HepG2 (cell line): ENCODE measurements at regions not wholly inside any gene's neighbourhood (a gene's known extent, or its start where the extent isn't known, plus 50 kb on each side); places are given as distances from the start of the nearest gene placed in this dataset.

Experiments used
- ATAC-seq: fragments of 200-7000 bp; cut with Tn5 transposase; 3 replicates; pipeline ENCODE4 v1.9.1; 2020; ENCODE audit warnings: mild to moderate bottlenecking, moderate library complexity
- BruUV-seq: library from RNA; stranded (reverse); fragments of 400-500 nt; replicated peaks from 2 replicates; lab custom pipeline; 2021; lab: Mats Ljungman, UMichigan
- CTCF ChIA-PET: fragments of 300-600 bp; formaldehyde crosslinking; extraction: SDS; loops from one replicate; lab custom pipeline; 2021; ENCODE audit warnings: low total read pairs, inconsistent platforms, low intra/inter-chr PET ratio; lab: Yijun Ruan, JAX
- POLR2A ChIA-PET: fragments of 350-600 bp; sonication (Branson Sonifier 250); formaldehyde crosslinking; loops from one replicate; lab custom pipeline; 2020; ENCODE audit warnings: antibody characterized with exemption, inconsistent platforms; lab: Yijun Ruan, JAX
- DNase-seq: peaks from one replicate; pipeline ENCODE4 v3.0.0-alpha.2; 2015; ENCODE audit warnings: low spot score
- FAIRE-seq: peaks from 3 replicates; lab custom pipeline; 2011; peaks lifted over from hg19 to GRCh38; lab: Jason Lieb, UNC
- H2AFZ ChIP-seq: one replicate; pipeline ENCODE4 v1.6.1; 2011; ENCODE audit warnings: low read length, inconsistent platforms
- H3K27ac ChIP-seq: fragments of 300-600 bp; 3 replicates; pipeline ENCODE4 v1.8.0; 2011; ENCODE audit warnings: mixed run types, mild to moderate bottlenecking, mixed read lengths, low read length, inconsistent platforms; ENCODE audit not compliant: insufficient read depth; ENCODE audit errors: extremely low read length
- H3K27me3 ChIP-seq, 2 experiments: fragments of 200-600 bp in 1 of 2; 2 replicates in 1 of 2; 3 replicates in 1 of 2; pipeline versions ENCODE4 v1.6.0 to v1.8.0; 2011; ENCODE audit warnings: low read length in 2 of 2, mild to moderate bottlenecking in 2 of 2, moderate library complexity in 2 of 2, inconsistent platforms in 1 of 2; ENCODE audit not compliant: insufficient read depth in 2 of 2, control insufficient read depth in 1 of 2
- H3K36me3 ChIP-seq, 2 experiments: fragments of 200-600 bp in 1 of 2; replicated peaks in 1 of 2; 2 replicates in 1 of 2; 3 replicates in 1 of 2; pipeline versions ENCODE4 v1.5.1 to v1.8.0; 2011; ENCODE audit warnings: low read length in 2 of 2, inconsistent platforms in 1 of 2; ENCODE audit not compliant: insufficient read depth in 2 of 2, control insufficient read depth in 1 of 2
- H3K4me1 ChIP-seq: 2 replicates; pipeline ENCODE4 v1.5.1; 2012; ENCODE audit warnings: low read length, inconsistent platforms; ENCODE audit not compliant: insufficient read depth
- H3K4me2 ChIP-seq: 2 replicates; pipeline ENCODE4 v1.6.0; 2011; ENCODE audit warnings: low read depth, low read length, inconsistent platforms
- H3K4me3 ChIP-seq, 3 experiments: fragments of 200-600 bp in 1 of 3; sonication (generic), shearing (Covaris generic) in 1 of 3; replicated peaks in 1 of 3; 2 replicates each; pipeline ENCODE4 v1.5.1; 2011 to 2016; ENCODE audit warnings: low read length in 3 of 3, inconsistent platforms in 2 of 3, low read depth in 2 of 3, mild to moderate bottlenecking in 2 of 3, control low read depth in 1 of 3, mixed read lengths in 1 of 3; ENCODE audit not compliant: insufficient read depth in 1 of 3
- H3K79me2 ChIP-seq: one replicate; pipeline ENCODE4 v1.6.1; 2011; ENCODE audit warnings: low read length, inconsistent platforms; ENCODE audit not compliant: insufficient read depth
- H3K9ac ChIP-seq: 2 replicates; pipeline ENCODE4 v1.6.0; 2011; ENCODE audit warnings: mild to moderate bottlenecking, low read depth, low read length, inconsistent platforms; ENCODE audit not compliant: insufficient read depth
- H3K9me3 ChIP-seq: 2 replicates; pipeline ENCODE4 v1.5.1; 2012; ENCODE audit warnings: mild to moderate bottlenecking, low read length
- H4K20me1 ChIP-seq: 2 replicates; pipeline ENCODE4 v1.6.0; 2011; ENCODE audit warnings: inconsistent platforms, mild to moderate bottlenecking, low read length, moderate library complexity; ENCODE audit not compliant: insufficient read depth
- CREB1 ChIP-seq, 2 experiments: fragments of 450-650 bp in 1 of 2; IDR thresholded peaks; 2 replicates each; pipeline ENCODE4 v1.6.1; 2016 to 2017; ENCODE audit warnings: control low read depth in 1 of 2, mild to moderate bottlenecking in 1 of 2, missing compliant biosample characterization in 1 of 2, missing genetic modification characterization in 1 of 2
- CTCF ChIP-seq: sonication (generic); formaldehyde crosslinking; IDR thresholded peaks from 2 replicates; pipeline ENCODE4 v1.5.0; 2020; ENCODE audit warnings: mild to moderate bottlenecking, missing genetic modification reagents, moderate library complexity
- HNF4G ChIP-seq, 2 experiments: sonication (generic) in 1 of 2; formaldehyde crosslinking in 1 of 2; IDR thresholded peaks; 2 replicates each; pipeline versions ENCODE4 v1.4.0 to v1.6.1; 2011 to 2020; ENCODE audit warnings: borderline replicate concordance in 2 of 2, low read depth in 2 of 2, mild to moderate bottlenecking in 2 of 2, low read length in 1 of 2, missing genetic modification reagents in 1 of 2, moderate library complexity in 1 of 2
- PHF8 ChIP-seq: sonication (generic); formaldehyde crosslinking; IDR thresholded peaks from 2 replicates; pipeline ENCODE4 v1.5.0; 2020; ENCODE audit warnings: missing genetic modification reagents
- SMAD3 ChIP-seq: sonication (generic); formaldehyde crosslinking; IDR thresholded peaks from 2 replicates; pipeline ENCODE4 v1.4.0; 2020; ENCODE audit warnings: missing genetic modification reagents
- ZBTB21 ChIP-seq: sonication (generic); formaldehyde crosslinking; IDR thresholded peaks from 2 replicates; pipeline ENCODE4 v1.4.0; 2020; ENCODE audit warnings: missing genetic modification reagents
- ZBTB7B ChIP-seq: sonication (generic); formaldehyde crosslinking; IDR thresholded peaks from 2 replicates; pipeline ENCODE4 v1.4.0; 2020; ENCODE audit warnings: missing genetic modification reagents
- ZGPAT ChIP-seq: IDR thresholded peaks from 2 replicates; pipeline ENCODE4 v1.6.1; 2016; ENCODE audit warnings: mild to moderate bottlenecking
- ZNF670 ChIP-seq: sonication (generic); formaldehyde crosslinking; IDR thresholded peaks from 2 replicates; pipeline ENCODE4 v1.8.0; 2022; ENCODE audit warnings: mild to moderate bottlenecking, missing genetic modification reagents, borderline replicate concordance
- ZNF768 ChIP-seq: sonication (generic); formaldehyde crosslinking; IDR thresholded peaks from 2 replicates; pipeline ENCODE4 v1.4.0; 2020; ENCODE audit warnings: missing genetic modification reagents
- ZNF781 ChIP-seq: sonication (generic); formaldehyde crosslinking; IDR thresholded peaks from 2 replicates; pipeline ENCODE4 v1.5.1; 2020; ENCODE audit warnings: borderline replicate concordance, mild to moderate bottlenecking, missing genetic modification reagents; ENCODE audit errors: not compliant biosample characterization
- WGBS: methylation state at CpG from one replicate; pipeline ENCODE4 v1.1.6; 2017; ENCODE audit warnings: low lambda C conversion rate; 5-methylcytosine and 5-hydroxymethylcytosine counted together
- in situ Hi-C: cut with HindIII; loops from 2 replicates; pipeline ENCODE4 v1.10.0; 2017; ENCODE audit warnings: low pct_unique_long_range_greater_than_20kb; ENCODE audit not compliant: extremely low pct_ligation_motif_present
- intact Hi-C: fragments of 100-400 bp; cut with micrococcal nuclease; formaldehyde crosslinking; loops from one replicate; pipeline ENCODE4 v1.10.0; 2022; ENCODE audit not compliant: unreplicated experiment
- TF ChIP-seq, protein P1 (sequence below): sonication (generic); formaldehyde crosslinking; IDR thresholded peaks from 2 replicates; pipeline ENCODE4 v1.9.0; 2021; ENCODE audit warnings: missing genetic modification reagents, mild to moderate bottlenecking, borderline replicate concordance
- TF ChIP-seq, protein P2 (sequence below): sonication (generic); formaldehyde crosslinking; IDR thresholded peaks from 2 replicates; pipeline ENCODE4 v1.4.0; 2020; ENCODE audit warnings: low read depth, mild to moderate bottlenecking, missing genetic modification reagents
- TF ChIP-seq, protein P3 (sequence below): sonication (generic); formaldehyde crosslinking; IDR thresholded peaks from 2 replicates; pipeline ENCODE4 v1.8.1; 2023; ENCODE audit warnings: missing genetic modification reagents, inconsistent platforms, borderline replicate concordance

DNA sequence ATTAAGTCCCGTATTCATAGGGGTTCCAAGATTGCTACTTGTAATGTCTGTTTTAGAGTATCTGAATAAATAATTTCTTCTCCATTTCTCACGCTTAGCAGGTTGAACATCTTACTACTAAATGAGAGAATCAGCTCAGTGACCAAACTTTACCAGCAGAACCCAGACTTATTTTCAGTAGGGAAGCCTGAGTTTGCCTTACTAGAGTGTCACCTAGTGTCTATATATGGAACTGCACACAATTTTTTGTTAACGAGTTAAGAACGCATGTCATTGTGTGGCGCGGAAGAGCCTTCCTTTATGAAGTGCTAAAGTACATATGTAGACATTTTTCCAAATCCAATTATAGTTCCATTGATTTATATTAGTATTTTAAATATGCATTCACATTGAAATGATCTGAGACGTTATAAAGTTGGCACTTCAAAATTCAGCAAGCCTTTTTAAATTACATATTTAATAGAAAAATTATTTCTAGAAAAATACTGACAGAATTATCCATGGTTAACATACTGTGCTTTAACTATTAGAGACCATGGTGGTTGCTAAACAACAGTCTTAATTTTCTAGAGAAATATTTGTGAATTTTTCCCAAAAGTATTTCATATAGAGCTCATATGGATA, 88.3 kb downstream of the RPS29 start (continued):
- TF ChIP-seq, protein P1, sequence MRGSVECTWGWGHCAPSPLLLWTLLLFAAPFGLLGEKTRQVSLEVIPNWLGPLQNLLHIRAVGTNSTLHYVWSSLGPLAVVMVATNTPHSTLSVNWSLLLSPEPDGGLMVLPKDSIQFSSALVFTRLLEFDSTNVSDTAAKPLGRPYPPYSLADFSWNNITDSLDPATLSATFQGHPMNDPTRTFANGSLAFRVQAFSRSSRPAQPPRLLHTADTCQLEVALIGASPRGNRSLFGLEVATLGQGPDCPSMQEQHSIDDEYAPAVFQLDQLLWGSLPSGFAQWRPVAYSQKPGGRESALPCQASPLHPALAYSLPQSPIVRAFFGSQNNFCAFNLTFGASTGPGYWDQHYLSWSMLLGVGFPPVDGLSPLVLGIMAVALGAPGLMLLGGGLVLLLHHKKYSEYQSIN (CRISPR knock-in tag): no peak
- no peak for TF ChIP-seq PHF8 (CRISPR knock-in tag)
- TF ChIP-seq HNF4G (IDR thresholded peaks at IDR 0.05; ENCODE audit: borderline replicate concordance, low read depth, low read length): no peak
- no peak for TF ChIP-seq HNF4G (CRISPR knock-in tag; IDR thresholded peaks at IDR 0.05; ENCODE audit: borderline replicate concordance, low read depth)
- peak; percentile 84 for TF ChIP-seq CTCF (CRISPR knock-in tag)
- TF ChIP-seq CREB1 (IDR thresholded peaks at IDR 0.05): no peak
- no peak for TF ChIP-seq CREB1 (CRISPR knock-in tag; IDR thresholded peaks at IDR 0.05)
- TF ChIP-seq ZBTB21 (CRISPR knock-in tag): no peak
- TF ChIP-seq, protein P2, sequence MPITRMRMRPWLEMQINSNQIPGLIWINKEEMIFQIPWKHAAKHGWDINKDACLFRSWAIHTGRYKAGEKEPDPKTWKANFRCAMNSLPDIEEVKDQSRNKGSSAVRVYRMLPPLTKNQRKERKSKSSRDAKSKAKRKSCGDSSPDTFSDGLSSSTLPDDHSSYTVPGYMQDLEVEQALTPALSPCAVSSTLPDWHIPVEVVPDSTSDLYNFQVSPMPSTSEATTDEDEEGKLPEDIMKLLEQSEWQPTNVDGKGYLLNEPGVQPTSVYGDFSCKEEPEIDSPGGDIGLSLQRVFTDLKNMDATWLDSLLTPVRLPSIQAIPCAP: no peak

- no peak for ATAC-seq
- WGBS: 16% methylated on average over 7 of the region's 7 CpGs
- POLR2A ChIA-PET: no interaction called here
- TF ChIP-seq, protein P3, sequence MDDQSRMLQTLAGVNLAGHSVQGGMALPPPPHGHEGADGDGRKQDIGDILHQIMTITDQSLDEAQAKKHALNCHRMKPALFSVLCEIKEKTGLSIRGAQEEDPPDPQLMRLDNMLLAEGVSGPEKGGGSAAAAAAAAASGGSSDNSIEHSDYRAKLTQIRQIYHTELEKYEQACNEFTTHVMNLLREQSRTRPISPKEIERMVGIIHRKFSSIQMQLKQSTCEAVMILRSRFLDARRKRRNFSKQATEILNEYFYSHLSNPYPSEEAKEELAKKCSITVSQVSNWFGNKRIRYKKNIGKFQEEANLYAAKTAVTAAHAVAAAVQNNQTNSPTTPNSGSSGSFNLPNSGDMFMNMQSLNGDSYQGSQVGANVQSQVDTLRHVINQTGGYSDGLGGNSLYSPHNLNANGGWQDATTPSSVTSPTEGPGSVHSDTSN (CRISPR knock-in tag): no peak
- TF ChIP-seq ZNF670 (no peak), ZBTB7B (CRISPR knock-in tag) (no peak), ZNF781 (CRISPR knock-in tag) (no peak), ZNF768 (CRISPR knock-in tag) (no peak), ZGPAT (CRISPR knock-in tag) (no peak), ZBTB21 (CRISPR knock-in tag) (no peak), SMAD3 (CRISPR knock-in tag) (no peak)
Observed at GRCh38 chr14:49497267-49497666, 88.9 kb downstream of the RPS29 start.

More at GRCh38 chr14:49497267-49497666, 88.9 kb downstream of the RPS29 start:
- Histone ChIP-seq H3K27ac (no peak overlapping the region), H3K27me3 (peaks cover 0 to 17% of the 10 kb centered on the region in 2 experiments; a peak in 3 of 5 replicates), H3K4me1 (no peaks in the 10 kb centered on the region), H4K20me1 (no peaks in the 10 kb centered on the region), H3K9me3 (no peaks in the 10 kb centered on the region), H3K36me3 (no peaks in the 10 kb centered on the region), H3K79me2 (no peaks in the 10 kb centered on the region), H3K4me3 (no peak overlapping the region), H2AFZ (no peak overlapping the region), H3K4me2 (no peak overlapping the region), H3K9ac (no peak overlapping the region)
- FAIRE-seq (no peak), DNase-seq (no peak)
- CTCF ChIA-PET: interaction anchor here (2.8 kb wide), 1 partner anchor 35 kb away, joined by 43 read pairs; no protein-coding TSS in a partner anchor
- intact Hi-C loops (loop anchor here (1.0 kb wide), 1 partner anchor 35 kb away; no protein-coding TSS in a partner anchor), in situ Hi-C loops (no loop called here)
- BruUV-seq: no TSS peak
